ENCODE measurements at regions not wholly inside any gene's neighbourhood (a gene's known extent, or its start where the extent isn't known, plus 50 kb on each side); places are given as distances from the start of the nearest gene placed in this dataset.

DNA sequence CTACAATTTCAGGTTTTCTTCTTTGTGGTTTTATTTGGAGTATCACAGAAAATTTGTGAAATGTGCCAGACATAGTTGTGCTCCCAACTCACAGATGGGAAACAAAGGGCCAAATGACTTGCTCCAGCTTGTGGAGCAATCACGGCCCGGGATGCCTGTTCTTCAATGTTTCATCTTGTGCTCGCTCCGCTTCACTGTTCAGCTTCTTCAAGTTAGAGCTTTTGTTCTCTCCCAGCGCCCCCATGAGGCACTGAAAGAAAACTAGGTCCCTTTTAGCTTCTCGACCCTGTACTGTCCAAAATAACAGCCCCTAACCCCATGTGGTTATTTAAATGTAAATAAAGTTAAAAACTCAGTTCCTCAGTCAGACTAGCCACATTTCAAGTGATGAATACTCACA is 187.9 kb upstream of the STXBP6 start:
- no peak overlapping the region for H3K4me3 ChIP-seq
- intact Hi-C loops (cut with DNase I; ENCODE audit: low total_unique reads): no loop called here
- no peak for DNase-seq (ENCODE audit: low spot score in 2 of 2)
- H3K36me3 ChIP-seq: no peaks in the 10 kb centered on the region
- no peaks in the 10 kb centered on the region for H3K4me1 ChIP-seq
- TF ChIP-seq POLR2A (IDR thresholded peaks at IDR 0.05): no peak
- TF ChIP-seq, protein P1, sequence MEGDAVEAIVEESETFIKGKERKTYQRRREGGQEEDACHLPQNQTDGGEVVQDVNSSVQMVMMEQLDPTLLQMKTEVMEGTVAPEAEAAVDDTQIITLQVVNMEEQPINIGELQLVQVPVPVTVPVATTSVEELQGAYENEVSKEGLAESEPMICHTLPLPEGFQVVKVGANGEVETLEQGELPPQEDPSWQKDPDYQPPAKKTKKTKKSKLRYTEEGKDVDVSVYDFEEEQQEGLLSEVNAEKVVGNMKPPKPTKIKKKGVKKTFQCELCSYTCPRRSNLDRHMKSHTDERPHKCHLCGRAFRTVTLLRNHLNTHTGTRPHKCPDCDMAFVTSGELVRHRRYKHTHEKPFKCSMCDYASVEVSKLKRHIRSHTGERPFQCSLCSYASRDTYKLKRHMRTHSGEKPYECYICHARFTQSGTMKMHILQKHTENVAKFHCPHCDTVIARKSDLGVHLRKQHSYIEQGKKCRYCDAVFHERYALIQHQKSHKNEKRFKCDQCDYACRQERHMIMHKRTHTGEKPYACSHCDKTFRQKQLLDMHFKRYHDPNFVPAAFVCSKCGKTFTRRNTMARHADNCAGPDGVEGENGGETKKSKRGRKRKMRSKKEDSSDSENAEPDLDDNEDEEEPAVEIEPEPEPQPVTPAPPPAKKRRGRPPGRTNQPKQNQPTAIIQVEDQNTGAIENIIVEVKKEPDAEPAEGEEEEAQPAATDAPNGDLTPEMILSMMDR (IDR thresholded peaks at IDR 0.05): no peak
- H3K27me3 ChIP-seq: no peaks in the 10 kb centered on the region
- no peak overlapping the region for H3K27ac ChIP-seq
- H3K9me3 ChIP-seq: no peaks in the 10 kb centered on the region

DNA sequence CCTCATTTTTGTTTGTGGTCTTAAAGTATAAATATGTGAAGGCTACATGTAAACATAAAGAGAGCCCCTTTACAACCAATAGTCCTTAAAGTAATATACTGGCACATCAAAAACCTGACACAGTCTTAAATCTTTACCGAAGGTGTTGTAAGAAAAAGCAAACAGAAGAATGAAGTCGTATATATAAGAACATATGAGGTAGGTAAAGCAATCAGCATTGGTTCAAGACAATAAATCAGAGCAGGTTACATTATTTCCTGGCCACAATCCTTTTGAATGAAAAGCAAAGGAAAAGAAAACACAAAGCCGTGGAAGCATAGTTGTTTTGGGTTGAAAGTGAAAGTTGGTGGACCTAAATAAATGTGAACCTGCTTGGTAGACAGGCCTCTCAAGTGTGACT is 183.7 kb upstream of the STXBP6 start:
- no peak for DNase-seq (ENCODE audit: low spot score in 2 of 2)
- H3K4me3 ChIP-seq: no peak overlapping the region
- no peaks in the 10 kb centered on the region for H3K27me3 ChIP-seq
- TF ChIP-seq, protein P1 (IDR thresholded peaks at IDR 0.05): no peak
- TF ChIP-seq POLR2AphosphoS5 (IDR thresholded peaks at IDR 0.05): no peak
- TF ChIP-seq POLR2A (IDR thresholded peaks at IDR 0.05): no peak
- no peak overlapping the region for H3K27ac ChIP-seq
- no peaks in the 10 kb centered on the region for H3K4me1 ChIP-seq
- peaks cover 0 to 11% of the 10 kb centered on the region in 2 donors for H3K9me3 ChIP-seq
- intact Hi-C loops (cut with DNase I; ENCODE audit: low total_unique reads): no loop called here
- H3K36me3 ChIP-seq: no peaks in the 10 kb centered on the region

DNA sequence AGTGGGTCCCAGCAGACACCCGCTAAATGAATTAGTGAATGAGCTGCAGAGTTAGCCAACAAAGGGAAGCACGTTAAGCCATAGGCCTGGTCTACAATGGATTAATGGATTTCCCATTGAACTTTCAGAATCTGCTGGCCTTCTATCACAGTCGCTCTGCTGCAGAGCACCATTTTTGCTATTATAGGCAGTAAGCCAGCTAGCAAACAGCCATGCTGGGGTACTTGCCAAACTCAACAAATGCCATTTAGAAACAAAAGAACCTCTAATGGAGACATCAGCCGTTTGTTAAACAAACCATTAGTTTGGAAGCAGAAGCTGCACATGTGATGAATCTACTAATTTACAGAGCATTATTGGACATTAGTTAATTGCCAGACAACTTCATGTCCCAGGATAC is 181.1 kb upstream of the STXBP6 start:
- Histone ChIP-seq H3K9me3 (peaks cover 0 to 11% of the 10 kb centered on the region in 2 donors), H3K36me3 (no peaks in the 10 kb centered on the region), H3K4me1 (no peaks in the 10 kb centered on the region), H3K27ac (no peak overlapping the region), H3K4me3 (no peak overlapping the region), H3K27me3 (no peaks in the 10 kb centered on the region)
- TF ChIP-seq POLR2AphosphoS5 (IDR thresholded peaks at IDR 0.05) (no peak), POLR2A (IDR thresholded peaks at IDR 0.05) (no peak)
- TF ChIP-seq, protein P1 (IDR thresholded peaks at IDR 0.05): no peak
- no peak for DNase-seq (ENCODE audit: low spot score in 2 of 2)
- intact Hi-C loops (cut with DNase I; ENCODE audit: low total_unique reads): no loop called here

DNA sequence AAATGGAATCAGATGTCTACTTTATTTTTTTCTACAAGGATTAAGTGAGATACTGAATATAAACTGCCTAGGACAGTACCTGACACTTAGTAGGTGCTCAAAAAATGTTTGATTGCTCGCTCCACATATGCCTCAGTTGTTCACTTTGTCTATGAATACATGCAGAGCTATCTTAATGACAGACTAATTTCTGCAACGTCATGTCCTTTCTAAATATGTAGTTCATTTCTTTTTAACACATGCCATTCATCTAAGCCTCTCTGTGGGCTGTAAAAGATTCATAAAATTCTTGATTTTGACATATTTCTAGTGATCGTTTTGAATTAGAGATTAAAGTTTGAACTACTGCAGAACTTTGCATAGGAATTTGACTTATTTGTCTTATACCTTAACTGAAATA is 176.3 kb upstream of the STXBP6 start:
- no peak overlapping the region for H3K4me3 ChIP-seq
- DNase-seq (ENCODE audit: low spot score in 2 of 2): no peak
- TF ChIP-seq, protein P1 (IDR thresholded peaks at IDR 0.05): no peak
- TF ChIP-seq POLR2AphosphoS5 (IDR thresholded peaks at IDR 0.05) (no peak), POLR2A (IDR thresholded peaks at IDR 0.05) (no peak)
- no peaks in the 10 kb centered on the region for H3K4me1 ChIP-seq
- H3K27me3 ChIP-seq: no peaks in the 10 kb centered on the region
- H3K36me3 ChIP-seq: no peaks in the 10 kb centered on the region
- H3K9me3 ChIP-seq: peaks cover 0 to 10% of the 10 kb centered on the region in 2 donors
- intact Hi-C loops (cut with DNase I; ENCODE audit: low total_unique reads): no loop called here
- no peak overlapping the region for H3K27ac ChIP-seq

DNA sequence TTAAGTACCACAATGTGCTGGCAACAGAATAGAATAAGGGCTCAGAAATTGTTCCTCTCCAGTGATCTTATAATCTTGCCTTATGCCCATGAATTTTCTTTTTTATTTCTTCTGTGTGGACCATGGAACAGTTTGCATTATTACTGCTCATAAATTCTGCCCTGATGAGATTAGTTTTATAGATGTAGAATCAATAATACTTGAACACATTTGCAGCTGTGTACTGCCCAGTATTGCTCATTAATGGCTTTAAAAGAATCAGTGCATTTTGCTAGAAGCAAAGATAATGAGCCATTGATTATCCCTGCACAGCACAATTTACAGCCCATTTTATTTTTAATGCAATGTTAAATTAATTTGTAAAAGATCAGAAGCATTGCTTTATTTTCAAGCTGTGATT is 172.3 kb upstream of the STXBP6 start:
- Histone ChIP-seq H3K4me3 (no peak overlapping the region), H3K4me1 (no peaks in the 10 kb centered on the region), H3K27me3 (no peaks in the 10 kb centered on the region), H3K36me3 (no peaks in the 10 kb centered on the region), H3K9me3 (no peaks in the 10 kb centered on the region), H3K27ac (no peak overlapping the region)
- TF ChIP-seq POLR2AphosphoS5 (IDR thresholded peaks at IDR 0.05): no peak
- no peak for TF ChIP-seq POLR2A (IDR thresholded peaks at IDR 0.05)
- TF ChIP-seq, protein P1 (IDR thresholded peaks at IDR 0.05): no peak
- intact Hi-C loops (cut with DNase I; ENCODE audit: low total_unique reads): no loop called here
- DNase-seq (ENCODE audit: low spot score in 2 of 2): no peak

All from breast epithelium (tissue), 4 donors.